ENCODE measurements at regions not wholly inside any gene's neighbourhood (a gene's known extent, or its start where the extent isn't known, plus 50 kb on each side); places are given as distances from the start of the nearest gene placed in this dataset.

- no peaks in the 10 kb centered on the region for H3K36me3 ChIP-seq
- WGBS = 78% methylated on average over 1 of the region's 1 CpG
- H3K27ac ChIP-seq = no peak overlapping the region
- intact Hi-C loops (cut with DNase I) = no loop called here
- H3K9me3 ChIP-seq = no peaks in the 10 kb centered on the region
- no peak for TF ChIP-seq POLR2AphosphoS5 (IDR thresholded peaks at IDR 0.05)
- TF ChIP-seq CTCF (IDR thresholded peaks at IDR 0.05) = no peak
- H3K4me1 ChIP-seq (replicated peaks) = no peaks in the 10 kb centered on the region
- H3K27me3 ChIP-seq (replicated peaks; ENCODE audit: insufficient read depth) = no peaks in the 10 kb centered on the region
- no peak for DNase-seq (ENCODE audit: low spot score)
- H3K4me3 ChIP-seq = no peak overlapping the region
Measured at GRCh38 chr14:29273513-29273912, 506.9 kb downstream of the FOXG1 start.

GRCh38 chr14:29274890-29275596, 508.5 kb downstream of the FOXG1 start:
- H3K36me3 ChIP-seq = no peaks in the 10 kb centered on the region
- no peaks in the 10 kb centered on the region for H3K27me3 ChIP-seq (replicated peaks; ENCODE audit: insufficient read depth)
- H3K9me3 ChIP-seq = no peaks in the 10 kb centered on the region
- no peaks in the 10 kb centered on the region for H3K4me1 ChIP-seq (replicated peaks)
- intact Hi-C loops (cut with DNase I) = no loop called here
- no peak overlapping the region for H3K4me3 ChIP-seq
- no peak overlapping the region for H3K27ac ChIP-seq
- WGBS = 22% methylated on average over 10 of the region's 10 CpGs
- no peak for DNase-seq (ENCODE audit: low spot score)
- TF ChIP-seq POLR2A (IDR thresholded peaks at IDR 0.05) (no peak), POLR2AphosphoS5 (IDR thresholded peaks at IDR 0.05) (no peak), CTCF (IDR thresholded peaks at IDR 0.05) (no peak)

GRCh38 chr14:29278301-29279263, 512.0 kb downstream of the FOXG1 start:
- Histone ChIP-seq H3K27ac (no peak overlapping the region), H3K4me1 (replicated peaks) (no peaks in the 10 kb centered on the region), H3K36me3 (no peaks in the 10 kb centered on the region), H3K9me3 (no peaks in the 10 kb centered on the region), H3K4me3 (no peak overlapping the region), H3K27me3 (replicated peaks; ENCODE audit: insufficient read depth) (no peaks in the 10 kb centered on the region)
- TF ChIP-seq CTCF (IDR thresholded peaks at IDR 0.05) = no peak
- TF ChIP-seq POLR2A (IDR thresholded peaks at IDR 0.05) = no peak
- no peak for TF ChIP-seq POLR2AphosphoS5 (IDR thresholded peaks at IDR 0.05)
- intact Hi-C loops (cut with DNase I) = no loop called here
- no peak for DNase-seq (ENCODE audit: low spot score)
- 84% methylated on average over 1 of the region's 1 CpG for WGBS

- no peaks in the 10 kb centered on the region for H3K4me1 ChIP-seq (replicated peaks)
- H3K27me3 ChIP-seq (replicated peaks; ENCODE audit: insufficient read depth) = no peaks in the 10 kb centered on the region
- no peak overlapping the region for H3K27ac ChIP-seq
- no peak for DNase-seq (ENCODE audit: low spot score)
- no peaks in the 10 kb centered on the region for H3K9me3 ChIP-seq
- H3K36me3 ChIP-seq = no peaks in the 10 kb centered on the region
- TF ChIP-seq POLR2AphosphoS5 (IDR thresholded peaks at IDR 0.05) (no peak), CTCF (IDR thresholded peaks at IDR 0.05) (no peak), POLR2A (IDR thresholded peaks at IDR 0.05) (no peak)
- WGBS = 37% methylated on average over 1 of the region's 1 CpG
- intact Hi-C loops (cut with DNase I) = no loop called here
- H3K4me3 ChIP-seq = no peak overlapping the region
Measured at GRCh38 chr14:29282169-29282568, 515.6 kb downstream of the FOXG1 start.
